HL-60 (cell line): ENCODE measurements at regions not wholly inside any gene's neighbourhood (a gene's known extent, or its start where the extent isn't known, plus 50 kb on each side); places are given as distances from the start of the nearest gene placed in this dataset.

Source experiments
- DNase-seq, 2 experiments: peaks; one replicate each; pipeline ENCODE4 v3.0.0-alpha.2; 2010 to 2020; ENCODE audit warnings: low read depth in 1 of 2, low spot score in 1 of 2
- H3K27ac ChIP-seq: fragments of 250-450 bp; sonication (Bioruptor Pico); replicated peaks from 2 replicates; pipeline ENCODE4 v1.5.1; 2020; ENCODE audit warnings: mild to moderate bottlenecking, moderate library complexity
- H3K27me3 ChIP-seq: fragments of 250-450 bp; sonication (Bioruptor Pico); 2 replicates; pipeline ENCODE4 v1.5.1; 2021; ENCODE audit warnings: mild to moderate bottlenecking, moderate library complexity; ENCODE audit not compliant: insufficient read depth, poor library complexity, severe bottlenecking
- H3K4me3 ChIP-seq: replicated peaks from 2 replicates; pipeline ENCODE4 v1.5.1; 2011; ENCODE audit warnings: mild to moderate bottlenecking, control low read depth, low read length; ENCODE audit not compliant: insufficient read depth
- GABPA ChIP-seq: IDR thresholded peaks from 2 replicates; pipeline ENCODE4 v1.6.1; 2012; ENCODE audit warnings: low read depth
- POLR2AphosphoS5 ChIP-seq: IDR thresholded peaks from 2 replicates; pipeline ENCODE4 v1.6.1; 2012; ENCODE audit warnings: low read depth
- SPI1 ChIP-seq: IDR thresholded peaks from 2 replicates; pipeline ENCODE4 v1.6.1; 2012; ENCODE audit warnings: low read depth, mild to moderate bottlenecking, borderline replicate concordance
- TF ChIP-seq, protein P1 (sequence below): IDR thresholded peaks from 2 replicates; pipeline ENCODE4 v1.6.1; 2012; ENCODE audit warnings: low read depth; ENCODE audit not compliant: insufficient replicate concordance
- TF ChIP-seq, protein P2 (sequence below): IDR thresholded peaks from one replicate; pipeline ENCODE4 v1.5.1; 2011; ENCODE audit warnings: low read length, control low read depth, inconsistent platforms; ENCODE audit not compliant: insufficient read depth

DNA sequence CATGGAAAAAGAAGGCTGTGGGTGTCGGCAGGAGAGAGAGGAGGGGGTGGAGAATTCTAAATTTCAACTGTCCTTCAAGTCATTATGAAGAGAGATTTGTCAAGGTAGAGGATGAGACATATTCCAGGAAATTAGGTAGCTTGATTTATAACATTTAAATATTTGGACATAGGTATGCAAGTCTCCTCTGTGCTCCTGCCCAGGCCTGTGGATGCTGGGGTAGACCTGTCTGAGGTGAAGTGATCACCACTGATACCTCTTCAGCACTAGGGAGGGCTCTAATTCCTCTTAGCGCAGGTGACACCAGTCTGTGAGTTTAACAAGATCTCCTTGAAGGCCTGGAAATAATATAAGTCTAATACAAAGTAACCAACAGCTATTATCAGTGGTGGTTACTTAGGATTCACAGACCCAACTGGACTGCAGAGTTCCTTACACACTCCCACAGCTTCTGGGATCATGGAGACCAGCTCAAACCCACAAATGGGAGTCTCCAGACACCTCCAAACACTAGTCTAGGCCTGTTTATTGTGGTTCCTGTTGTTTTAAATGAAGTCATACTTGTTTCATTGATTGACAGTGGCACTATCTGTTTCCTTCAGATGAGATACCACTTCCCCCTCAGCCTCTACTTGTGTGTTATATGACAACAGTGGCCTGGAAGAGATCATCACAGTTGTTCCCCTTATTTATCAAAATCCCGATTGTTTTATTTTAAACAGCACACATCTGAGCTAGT is 104.1 kb upstream of the ITPRID2 start:
- Histone ChIP-seq H3K27ac (no peak overlapping the region), H3K4me3 (no peak overlapping the region), H3K27me3 (no peaks in the 10 kb centered on the region)
- TF ChIP-seq, protein P1, sequence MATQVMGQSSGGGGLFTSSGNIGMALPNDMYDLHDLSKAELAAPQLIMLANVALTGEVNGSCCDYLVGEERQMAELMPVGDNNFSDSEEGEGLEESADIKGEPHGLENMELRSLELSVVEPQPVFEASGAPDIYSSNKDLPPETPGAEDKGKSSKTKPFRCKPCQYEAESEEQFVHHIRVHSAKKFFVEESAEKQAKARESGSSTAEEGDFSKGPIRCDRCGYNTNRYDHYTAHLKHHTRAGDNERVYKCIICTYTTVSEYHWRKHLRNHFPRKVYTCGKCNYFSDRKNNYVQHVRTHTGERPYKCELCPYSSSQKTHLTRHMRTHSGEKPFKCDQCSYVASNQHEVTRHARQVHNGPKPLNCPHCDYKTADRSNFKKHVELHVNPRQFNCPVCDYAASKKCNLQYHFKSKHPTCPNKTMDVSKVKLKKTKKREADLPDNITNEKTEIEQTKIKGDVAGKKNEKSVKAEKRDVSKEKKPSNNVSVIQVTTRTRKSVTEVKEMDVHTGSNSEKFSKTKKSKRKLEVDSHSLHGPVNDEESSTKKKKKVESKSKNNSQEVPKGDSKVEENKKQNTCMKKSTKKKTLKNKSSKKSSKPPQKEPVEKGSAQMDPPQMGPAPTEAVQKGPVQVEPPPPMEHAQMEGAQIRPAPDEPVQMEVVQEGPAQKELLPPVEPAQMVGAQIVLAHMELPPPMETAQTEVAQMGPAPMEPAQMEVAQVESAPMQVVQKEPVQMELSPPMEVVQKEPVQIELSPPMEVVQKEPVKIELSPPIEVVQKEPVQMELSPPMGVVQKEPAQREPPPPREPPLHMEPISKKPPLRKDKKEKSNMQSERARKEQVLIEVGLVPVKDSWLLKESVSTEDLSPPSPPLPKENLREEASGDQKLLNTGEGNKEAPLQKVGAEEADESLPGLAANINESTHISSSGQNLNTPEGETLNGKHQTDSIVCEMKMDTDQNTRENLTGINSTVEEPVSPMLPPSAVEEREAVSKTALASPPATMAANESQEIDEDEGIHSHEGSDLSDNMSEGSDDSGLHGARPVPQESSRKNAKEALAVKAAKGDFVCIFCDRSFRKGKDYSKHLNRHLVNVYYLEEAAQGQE, result no peak
- TF ChIP-seq GABPA (no peak), SPI1 (no peak; the same call in 1 of the 2 replicates), POLR2AphosphoS5 (no peak)
- TF ChIP-seq, protein P2, sequence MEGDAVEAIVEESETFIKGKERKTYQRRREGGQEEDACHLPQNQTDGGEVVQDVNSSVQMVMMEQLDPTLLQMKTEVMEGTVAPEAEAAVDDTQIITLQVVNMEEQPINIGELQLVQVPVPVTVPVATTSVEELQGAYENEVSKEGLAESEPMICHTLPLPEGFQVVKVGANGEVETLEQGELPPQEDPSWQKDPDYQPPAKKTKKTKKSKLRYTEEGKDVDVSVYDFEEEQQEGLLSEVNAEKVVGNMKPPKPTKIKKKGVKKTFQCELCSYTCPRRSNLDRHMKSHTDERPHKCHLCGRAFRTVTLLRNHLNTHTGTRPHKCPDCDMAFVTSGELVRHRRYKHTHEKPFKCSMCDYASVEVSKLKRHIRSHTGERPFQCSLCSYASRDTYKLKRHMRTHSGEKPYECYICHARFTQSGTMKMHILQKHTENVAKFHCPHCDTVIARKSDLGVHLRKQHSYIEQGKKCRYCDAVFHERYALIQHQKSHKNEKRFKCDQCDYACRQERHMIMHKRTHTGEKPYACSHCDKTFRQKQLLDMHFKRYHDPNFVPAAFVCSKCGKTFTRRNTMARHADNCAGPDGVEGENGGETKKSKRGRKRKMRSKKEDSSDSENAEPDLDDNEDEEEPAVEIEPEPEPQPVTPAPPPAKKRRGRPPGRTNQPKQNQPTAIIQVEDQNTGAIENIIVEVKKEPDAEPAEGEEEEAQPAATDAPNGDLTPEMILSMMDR, result no peak
- no peak for DNase-seq

DNA sequence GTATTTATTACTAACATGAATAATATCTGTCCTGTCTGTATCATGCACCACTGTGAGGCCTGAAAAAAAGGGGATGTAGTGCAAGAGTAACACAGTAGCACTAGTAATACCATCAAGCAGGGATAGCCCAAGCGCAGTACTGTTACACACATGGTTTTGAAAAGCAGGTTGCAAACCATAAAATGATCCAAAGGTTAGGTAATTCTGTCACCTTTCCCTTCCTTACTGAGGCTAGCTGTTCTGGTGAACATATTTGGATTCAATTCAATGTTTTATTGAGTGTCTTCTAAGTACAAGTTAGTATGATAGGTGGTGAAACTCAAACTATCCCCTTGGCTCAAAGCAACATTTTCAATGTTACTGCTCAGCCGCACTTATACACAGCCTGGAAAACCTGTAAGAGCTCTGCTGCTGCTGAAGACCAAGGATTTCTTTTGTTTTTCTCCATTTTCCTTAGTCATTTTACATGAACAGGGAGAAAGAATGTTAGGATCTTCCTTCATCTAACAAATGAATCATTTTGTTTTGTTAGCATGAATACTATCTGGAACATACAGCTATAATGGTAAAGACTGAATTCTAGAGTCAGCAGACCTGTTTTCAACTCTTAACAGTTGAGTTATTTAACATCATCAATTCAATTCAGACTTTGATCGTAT is 102.5 kb upstream of the ITPRID2 start:
- no peak for DNase-seq
- Histone ChIP-seq H3K4me3 (no peak overlapping the region), H3K27ac (no peak overlapping the region), H3K27me3 (no peaks in the 10 kb centered on the region)
- TF ChIP-seq GABPA, result no peak
- TF ChIP-seq POLR2AphosphoS5, result no peak
- TF ChIP-seq SPI1, result no peak
- TF ChIP-seq, protein P2, result no peak
- TF ChIP-seq, protein P1, result no peak

DNA sequence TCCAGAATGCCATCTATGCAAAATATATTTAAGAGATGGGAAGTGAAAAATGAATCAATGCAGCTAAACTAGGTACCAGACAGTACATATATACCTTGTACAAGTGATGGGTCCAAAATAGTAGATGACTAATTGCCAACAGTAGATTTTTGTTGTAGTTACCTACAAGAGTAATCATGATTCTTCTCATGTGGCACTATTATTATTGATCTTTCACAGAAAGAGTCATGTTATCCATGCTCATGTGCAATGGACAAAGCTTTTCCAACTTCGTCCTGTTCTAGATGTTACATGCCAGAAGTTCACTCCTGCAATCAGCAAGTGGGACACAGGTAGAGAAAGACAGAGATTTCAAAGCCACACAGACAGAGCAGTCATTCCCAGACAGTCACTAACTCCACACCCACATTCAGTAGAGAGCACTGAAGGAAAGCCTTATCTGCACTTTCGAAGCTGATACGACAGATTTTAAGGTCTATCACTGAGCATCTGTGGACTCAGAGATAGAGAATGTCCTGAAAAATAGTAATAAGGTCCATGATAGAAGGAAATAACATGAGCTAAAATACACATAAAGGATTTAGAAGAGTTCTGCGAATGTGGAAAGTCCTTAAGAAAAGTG is 101.6 kb upstream of the ITPRID2 start:
- no peak for TF ChIP-seq SPI1
- TF ChIP-seq, protein P2, result no peak
- H3K27me3 ChIP-seq, result no peaks in the 10 kb centered on the region
- H3K4me3 ChIP-seq, result no peak overlapping the region
- H3K27ac ChIP-seq, result no peak overlapping the region
- no peak for DNase-seq
